NCI-H524 treated with DMSO at 0.1 percent for 48 hours (cell line): ENCODE measurements at regions not wholly inside any gene's neighbourhood (a gene's known extent, or its start where the extent isn't known, plus 50 kb on each side); places are given as distances from the start of the nearest gene placed in this dataset.

Experiments
- DNase-seq: peaks from one replicate; lab custom pipeline; 2025; lab: John Stamatoyannopoulos, UW

- no peak for DNase-seq
These were observed 207.0 kb upstream of the CCDC68 start for GRCh38 chr18:55166260-55166598.

- DNase-seq, result no peak
These were observed 204.3 kb upstream of the CCDC68 start for GRCh38 chr18:55163550-55163949.

- DNase-seq, result no peak
These were observed 202.7 kb upstream of the CCDC68 start for GRCh38 chr18:55161916-55162315.

- DNase-seq, result no peak
These were observed 199.8 kb upstream of the CCDC68 start for GRCh38 chr18:55159027-55159426.

- DNase-seq, result no peak
These were observed 199.3 kb upstream of the CCDC68 start for GRCh38 chr18:55158570-55158969.

- no peak for DNase-seq
These were observed 194.1 kb upstream of the CCDC68 start for GRCh38 chr18:55153346-55153745.

GRCh38 chr18:55152801-55153200 is 193.5 kb upstream of the CCDC68 start:
- DNase-seq, result no peak

GRCh38 chr18:55149994-55150393 is 190.7 kb upstream of the CCDC68 start:
- DNase-seq, result no peak

GRCh38 chr18:55147791-55148190 is 188.5 kb upstream of the CCDC68 start:
- no peak for DNase-seq

- no peak for DNase-seq
These were observed 185.1 kb upstream of the CCDC68 start for GRCh38 chr18:55144193-55144930.

- no peak for DNase-seq
These were observed 183.1 kb upstream of the CCDC68 start for GRCh38 chr18:55142410-55142809.

- no peak for DNase-seq
These were observed 182.1 kb upstream of the CCDC68 start for GRCh38 chr18:55141318-55141717.

- DNase-seq, result no peak
These were observed 180.6 kb upstream of the CCDC68 start for GRCh38 chr18:55139836-55140235.

- no peak for DNase-seq
These were observed 180.0 kb upstream of the CCDC68 start for GRCh38 chr18:55139307-55139706.

GRCh38 chr18:55138401-55138800 is 179.1 kb upstream of the CCDC68 start:
- DNase-seq, result no peak

- DNase-seq, result no peak
These were observed 178.3 kb upstream of the CCDC68 start for GRCh38 chr18:55137602-55138001.

GRCh38 chr18:55136864-55137263 is 177.6 kb upstream of the CCDC68 start:
- no peak for DNase-seq

- no peak for DNase-seq
These were observed 177.0 kb upstream of the CCDC68 start for GRCh38 chr18:55136258-55136657.

GRCh38 chr18:55133378-55133777 is 174.1 kb upstream of the CCDC68 start:
- no peak for DNase-seq

- no peak for DNase-seq
These were observed 169.2 kb upstream of the CCDC68 start for GRCh38 chr18:55128437-55128836.

GRCh38 chr18:55124078-55124763 is 165.0 kb upstream of the CCDC68 start:
- no peak for DNase-seq

GRCh38 chr18:55123361-55123760 is 164.1 kb upstream of the CCDC68 start:
- no peak for DNase-seq

- no peak for DNase-seq
These were observed 162.3 kb upstream of the CCDC68 start for GRCh38 chr18:55121397-55122170.
